GM12878 (cell line): ENCODE measurements at regions not wholly inside any gene's neighbourhood (a gene's known extent, or its start where the extent isn't known, plus 50 kb on each side); places are given as distances from the start of the nearest gene placed in this dataset.

Source experiments
- ATAC-seq: fragments of 200-7000 bp; cut with Tn5 transposase; 3 replicates; pipeline ENCODE4 v1.9.1; 2020; ENCODE audit warnings: mild to moderate bottlenecking, moderate library complexity
- BruUV-seq: library from RNA; stranded (reverse); fragments of 400-500 nt; replicated peaks from 2 replicates; lab custom pipeline; 2021; lab: Mats Ljungman, UMichigan
- CTCF ChIA-PET: fragments of 300-600 bp; sonication (Branson Sonifier 250); formaldehyde crosslinking; extraction: SDS; loops from one replicate; lab custom pipeline; 2021; ENCODE audit warnings: inconsistent platforms; lab: Yijun Ruan, JAX
- POLR2A ChIA-PET: fragments of 350-600 bp; formaldehyde crosslinking; extraction: SDS; loops from one replicate; lab custom pipeline; 2021; ENCODE audit warnings: inconsistent platforms; lab: Charles Lee
- RAD21 ChIA-PET: fragments of 300-600 bp; sonication (Branson Sonifier 250); formaldehyde crosslinking; loops from one replicate; lab custom pipeline; 2023; ENCODE audit warnings: antibody characterized with exemption; ENCODE audit not compliant: unreplicated experiment; lab: Charles Lee
- SMC1A ChIA-PET: fragments of 300-600 bp; sonication (Branson Sonifier 250); formaldehyde crosslinking; loops from one replicate; lab custom pipeline; 2023; ENCODE audit not compliant: unreplicated experiment, uncharacterized antibody; lab: Charles Lee
- DNase-seq: peaks from one replicate; pipeline ENCODE4 v3.0.0-alpha.2; 2011; ENCODE audit warnings: low read depth, low spot score
- FAIRE-seq: peaks from 3 replicates; lab custom pipeline; 2011; peaks lifted over from hg19 to GRCh38; lab: Jason Lieb, UNC
- H2AFZ ChIP-seq: 2 replicates; pipeline ENCODE4 v1.6.0; 2011; ENCODE audit warnings: low read depth, low read length, control low read depth; ENCODE audit not compliant: control insufficient read depth
- H3K27ac ChIP-seq: 2 replicates; pipeline ENCODE4 v1.5.1; 2011; ENCODE audit warnings: control low read depth; ENCODE audit not compliant: control insufficient read depth, insufficient read depth
- H3K27me3 ChIP-seq, 2 experiments: replicated peaks in 1 of 2; 2 replicates each; pipeline versions ENCODE4 v1.6.0 to v1.6.1; 2011; ENCODE audit warnings: low read length in 1 of 2; ENCODE audit not compliant: control insufficient read depth in 2 of 2, insufficient read depth in 2 of 2
- H3K36me3 ChIP-seq, 2 experiments: 2 replicates each; pipeline ENCODE4 v1.5.1; 2011; ENCODE audit warnings: low read length in 1 of 2; ENCODE audit not compliant: control insufficient read depth in 2 of 2, insufficient read depth in 2 of 2
- H3K4me1 ChIP-seq: 2 replicates; pipeline ENCODE4 v1.6.1; 2011; ENCODE audit warnings: mild to moderate bottlenecking, low read length, moderate library complexity, mixed read lengths; ENCODE audit not compliant: control insufficient read depth, insufficient read depth
- H3K4me2 ChIP-seq: 2 replicates; pipeline ENCODE4 v1.6.0; 2011; ENCODE audit warnings: control low read depth; ENCODE audit not compliant: control insufficient read depth, insufficient read depth
- H3K4me3 ChIP-seq: fragments of 200-600 bp; sonication (generic); 2 replicates; pipeline ENCODE4 v1.5.1; 2016
- H3K79me2 ChIP-seq: 2 replicates; pipeline ENCODE4 v1.6.0; 2011; ENCODE audit warnings: low read length; ENCODE audit not compliant: control insufficient read depth, insufficient read depth
- H3K9ac ChIP-seq: 2 replicates; pipeline ENCODE4 v1.8.0; 2011; ENCODE audit warnings: low read length, control low read depth, mixed read lengths; ENCODE audit not compliant: control insufficient read depth, insufficient read depth
- H3K9me3 ChIP-seq: replicated peaks from 3 replicates; pipeline ENCODE4 v1.5.1; 2011; ENCODE audit warnings: mild to moderate bottlenecking, low read length; ENCODE audit not compliant: control insufficient read depth, insufficient read depth
- H4K20me1 ChIP-seq: 2 replicates; pipeline ENCODE4 v1.6.0; 2011; ENCODE audit not compliant: control insufficient read depth, insufficient read depth
- CBFB ChIP-seq: IDR thresholded peaks from 2 replicates; pipeline ENCODE4 v1.6.1; 2016; ENCODE audit warnings: antibody characterized with exemption, low read depth
- CHD1 ChIP-seq: IDR thresholded peaks from 2 replicates; pipeline ENCODE4 v1.6.1; 2012; ENCODE audit warnings: low read depth, low read length, improper control_type of control experiment
- IKZF1 ChIP-seq: fragments of 450-650 bp; conservative IDR thresholded peaks from 2 replicates; pipeline ENCODE4 v1.6.1; 2017; ENCODE audit warnings: antibody characterized with exemption, mild to moderate bottlenecking
- JUNB ChIP-seq: IDR thresholded peaks from 2 replicates; pipeline ENCODE4 v1.6.1; 2016; ENCODE audit warnings: antibody characterized with exemption, mild to moderate bottlenecking
- LARP7 ChIP-seq: fragments of 450-650 bp; IDR thresholded peaks from 2 replicates; pipeline ENCODE4 v1.6.1; 2017; ENCODE audit warnings: mild to moderate bottlenecking
- MXI1 ChIP-seq: fragments of 150-350 bp; IDR thresholded peaks from 2 replicates; pipeline ENCODE4 v1.6.1; 2011; ENCODE audit warnings: low read depth, mild to moderate bottlenecking, inconsistent platforms, low read length, improper control_type of control experiment
- NR2C1 ChIP-seq: fragments of 450-650 bp; IDR thresholded peaks from 2 replicates; pipeline ENCODE4 v1.6.1; 2017; ENCODE audit warnings: antibody characterized with exemption, mild to moderate bottlenecking, moderate library complexity
- POLR2AphosphoS2 ChIP-seq: IDR thresholded peaks from 2 replicates; pipeline ENCODE4 v1.6.1; 2011; ENCODE audit warnings: low read depth, mild to moderate bottlenecking, low read length, improper control_type of control experiment, moderate library complexity
- RAD21 ChIP-seq: IDR thresholded peaks from 2 replicates; pipeline ENCODE4 v1.6.1; 2011; ENCODE audit warnings: mild to moderate bottlenecking, low read depth, low read length, moderate library complexity; ENCODE audit not compliant: insufficient read depth
- RBBP5 ChIP-seq: fragments of 200-600 bp; sonication (generic); conservative IDR thresholded peaks from 2 replicates; pipeline ENCODE4 v1.6.1; 2016
- SPI1 ChIP-seq: IDR thresholded peaks from 2 replicates; pipeline ENCODE4 v1.6.1; 2011; ENCODE audit warnings: low read depth, mild to moderate bottlenecking, low read length, moderate library complexity, borderline replicate concordance; ENCODE audit not compliant: insufficient read depth
- TAF1 ChIP-seq: IDR thresholded peaks from 2 replicates; pipeline ENCODE4 v1.6.1; 2011; ENCODE audit warnings: mild to moderate bottlenecking, low read depth, low read length, borderline replicate concordance
- TARDBP ChIP-seq: IDR thresholded peaks from 2 replicates; pipeline ENCODE4 v1.6.1; 2016; ENCODE audit warnings: borderline replicate concordance
- YY1 ChIP-seq: IDR thresholded peaks from 2 replicates; pipeline ENCODE4 v1.6.1; 2011; ENCODE audit warnings: low read depth, mild to moderate bottlenecking, low read length
- ZSCAN29 ChIP-seq: fragments of 450-650 bp; IDR thresholded peaks from 2 replicates; pipeline ENCODE4 v1.6.1; 2017; ENCODE audit warnings: mild to moderate bottlenecking, moderate library complexity
- WGBS: methylation state at CpG from one replicate; pipeline ENCODE4 v1.1.6; 2016; ENCODE audit warnings: low lambda C conversion rate; ENCODE audit not compliant: insufficient replicate concordance, insufficient coverage; ENCODE audit errors: missing lambda C conversion rate; 5-methylcytosine and 5-hydroxymethylcytosine counted together
- in situ Hi-C: fragments of 300-500 bp; cut with MboI; formaldehyde crosslinking; loops from 9 replicates; pipeline ENCODE4 v1.14.3; 2018; ENCODE audit warnings: mixed read lengths
- intact Hi-C: fragments of 100-400 bp; cut with micrococcal nuclease; formaldehyde crosslinking; loops from one replicate; pipeline ENCODE4 v1.14.2; 2022; ENCODE audit not compliant: unreplicated experiment

GRCh38 chr17:65370669-65371131 lies 190.7 kb downstream of the AXIN2 start:
- in situ Hi-C loops = no loop called here
- SMC1A ChIA-PET = no interaction called here
- TF ChIP-seq RAD21 (no peak), LARP7 (no peak), RBBP5 (no peak), CBFB (no peak), NR2C1 (no peak), TARDBP (no peak), JUNB (no peak), MXI1 (no peak), POLR2AphosphoS2 (no peak), CHD1 (no peak), IKZF1 (no peak), ZSCAN29 (no peak), SPI1 (no peak), TAF1 (no peak), YY1 (no peak)
- ATAC-seq (peak; percentile 61), FAIRE-seq (no peak), DNase-seq (no peak)
- H3K36me3 ChIP-seq = no peaks in the 10 kb centered on the region
- no peaks in the 10 kb centered on the region; a peak in 1 of 4 replicates for H3K27me3 ChIP-seq
- POLR2A ChIA-PET = no interaction called here
- no peaks in the 10 kb centered on the region for H4K20me1 ChIP-seq
- no peaks in the 10 kb centered on the region for H3K79me2 ChIP-seq
- H3K9me3 ChIP-seq = no peaks in the 10 kb centered on the region
- BruUV-seq = no TSS peak
- no peak overlapping the region for H2AFZ ChIP-seq
- H3K4me1 ChIP-seq = no peaks in the 10 kb centered on the region
- no peak overlapping the region for H3K27ac ChIP-seq
- no peak overlapping the region for H3K4me3 ChIP-seq
- intact Hi-C loops = no loop called here
- CTCF ChIA-PET = no interaction called here
- RAD21 ChIA-PET = no interaction called here
- H3K9ac ChIP-seq = no peak overlapping the region
- 4% methylated on average over 15 of the region's 15 CpGs for WGBS
- H3K4me2 ChIP-seq = no peak overlapping the region
